H1 (cell line): ENCODE measurements at regions not wholly inside any gene's neighbourhood (a gene's known extent, or its start where the extent isn't known, plus 50 kb on each side); places are given as distances from the start of the nearest gene placed in this dataset.

Experiments used
- CTCF ChIA-PET: fragments of 300-600 bp; sonication (Branson Sonifier 250); formaldehyde crosslinking; loops from one replicate; lab custom pipeline; 2021; ENCODE audit not compliant: partially characterized antibody; lab: Charles Lee
- POLR2A ChIA-PET: fragments of 300-600 bp; sonication (Branson Sonifier 250); formaldehyde crosslinking; loops from one replicate; lab custom pipeline; 2021; ENCODE audit warnings: inconsistent platforms; ENCODE audit not compliant: partially characterized antibody; lab: Charles Lee
- DNase-seq, 2 experiments: peaks; one replicate each; pipeline versions ENCODE4 v3.0.0 to v3.0.0-alpha.2; 2010 to 2022; ENCODE audit warnings: low spot score in 2 of 2, low read depth in 1 of 2, mixed read lengths in 1 of 2
- FAIRE-seq: peaks from 2 replicates; lab custom pipeline; 2011; peaks lifted over from hg19 to GRCh38; lab: Jason Lieb, UNC
- H2AFZ ChIP-seq: 2 replicates; pipeline ENCODE4 v1.8.1; 2012; ENCODE audit warnings: low read length, inconsistent platforms
- H2AK5ac ChIP-seq: 2 replicates; pipeline ENCODE4 v1.6.1; 2013; ENCODE audit warnings: low read depth, low read length
- H2BK120ac ChIP-seq: replicated peaks from 2 replicates; pipeline ENCODE3; 2013; ENCODE audit warnings: low read depth, low read length, inconsistent platforms
- H2BK12ac ChIP-seq: 2 replicates; pipeline ENCODE4 v1.6.1; 2013; ENCODE audit warnings: low read depth, low read length
- H2BK15ac ChIP-seq: 2 replicates; pipeline ENCODE4 v1.6.1; 2013; ENCODE audit warnings: low read length
- H2BK20ac ChIP-seq: 2 replicates; pipeline ENCODE4 v1.6.1; 2013; ENCODE audit warnings: low read length
- H2BK5ac ChIP-seq: 2 replicates; pipeline ENCODE4 v1.6.1; 2013; ENCODE audit warnings: low read depth, low read length
- H3K14ac ChIP-seq: 2 replicates; pipeline ENCODE4 v1.6.1; 2013; ENCODE audit warnings: inconsistent platforms; ENCODE audit not compliant: insufficient read length
- H3K18ac ChIP-seq: 2 replicates; pipeline ENCODE4 v1.6.1; 2013; ENCODE audit warnings: low read length; ENCODE audit errors: extremely low read depth
- H3K23ac ChIP-seq: 2 replicates; pipeline ENCODE4 v1.6.1; 2013; ENCODE audit warnings: inconsistent platforms; ENCODE audit not compliant: insufficient read length
- H3K23me2 ChIP-seq: 2 replicates; pipeline ENCODE4 v1.6.1; 2013; ENCODE audit warnings: low read depth, low read length
- H3K27ac ChIP-seq: 2 replicates; pipeline ENCODE4 v1.6.1; 2011; ENCODE audit warnings: low read depth, low read length, inconsistent platforms
- H3K27me3 ChIP-seq, 4 experiments: replicated peaks in 1 of 4; 1 replicate in 1 of 4; 2 replicates in 3 of 4; pipeline versions ENCODE4 v1.6.1 to v1.8.1; 2011 to 2013; ENCODE audit warnings: low read length in 3 of 4, mild to moderate bottlenecking in 3 of 4, inconsistent platforms in 2 of 4, mixed read lengths in 2 of 4, moderate library complexity in 1 of 4; ENCODE audit not compliant: control insufficient read depth in 3 of 4, insufficient read depth in 3 of 4; ENCODE audit errors: extremely low read depth in 1 of 4
- H3K36me3 ChIP-seq, 4 experiments: 2 replicates each; pipeline versions ENCODE4 v1.6.1 to v1.8.1; 2011 to 2013; ENCODE audit warnings: mild to moderate bottlenecking in 4 of 4, low read length in 3 of 4, moderate library complexity in 2 of 4, control low read depth in 1 of 4, inconsistent platforms in 1 of 4; ENCODE audit not compliant: insufficient read depth in 4 of 4, control insufficient read depth in 2 of 4
- H3K4ac ChIP-seq: replicated peaks from 2 replicates; pipeline ENCODE3; 2013; ENCODE audit warnings: low read length, low read depth, mixed read lengths, inconsistent platforms; ENCODE audit not compliant: insufficient read length
- H3K4me1 ChIP-seq, 4 experiments: replicated peaks in 1 of 4; 1 replicate in 1 of 4; 2 replicates in 3 of 4; pipeline versions ENCODE4 v1.6.1 to v1.8.1; 2011 to 2013; ENCODE audit warnings: low read length in 3 of 4, inconsistent platforms in 2 of 4, mixed read lengths in 1 of 4; ENCODE audit not compliant: insufficient read depth in 4 of 4, control insufficient read depth in 3 of 4
- H3K4me2 ChIP-seq, 2 experiments: 2 replicates each; pipeline versions ENCODE4 v1.6.1 to v1.8.1; 2011 to 2013; ENCODE audit warnings: low read depth in 2 of 2, low read length in 2 of 2, control low read depth in 1 of 2, inconsistent platforms in 1 of 2, mild to moderate bottlenecking in 1 of 2; ENCODE audit not compliant: insufficient read depth in 1 of 2
- H3K4me3 ChIP-seq, 4 experiments: fragments of 200-600, 300-600 bp in 1 of 4; sonication (generic), shearing (Covaris generic), sonication (Bioruptor Twin) in 1 of 4; 2 replicates each; pipeline versions ENCODE4 v1.5.1 to v1.8.1; 2011 to 2016; ENCODE audit warnings: low read length in 4 of 4, low read depth in 3 of 4, control low read depth in 2 of 4, inconsistent platforms in 2 of 4, mild to moderate bottlenecking in 2 of 4, mixed read lengths in 1 of 4, moderate library complexity in 1 of 4; ENCODE audit not compliant: insufficient read depth in 2 of 4; ENCODE audit errors: extremely low read depth in 1 of 4
- H3K56ac ChIP-seq: replicated peaks from 2 replicates; pipeline ENCODE3; 2013; ENCODE audit warnings: low read depth, mild to moderate bottlenecking, mixed read lengths, low read length, inconsistent platforms; ENCODE audit not compliant: insufficient read length
- H3K79me1 ChIP-seq: 2 replicates; pipeline ENCODE4 v1.6.1; 2013; ENCODE audit warnings: low read depth, low read length, control low read depth
- H3K79me2 ChIP-seq, 2 experiments: 2 replicates each; pipeline versions ENCODE4 v1.6.1 to v1.8.1; 2012 to 2013; ENCODE audit warnings: low read length in 2 of 2, mild to moderate bottlenecking in 2 of 2, inconsistent platforms in 1 of 2; ENCODE audit not compliant: insufficient read depth in 2 of 2, control insufficient read depth in 1 of 2
- H3K9ac ChIP-seq, 4 experiments: replicated peaks in 1 of 4; 1 replicate in 1 of 4; 2 replicates in 3 of 4; pipeline versions ENCODE4 v1.6.1 to v1.8.1; 2011 to 2013; ENCODE audit warnings: low read depth in 3 of 4, low read length in 3 of 4, control low read depth in 2 of 4, mild to moderate bottlenecking in 2 of 4, moderate library complexity in 2 of 4, inconsistent platforms in 1 of 4; ENCODE audit errors: extremely low read depth in 1 of 4
- H3K9me3 ChIP-seq, 2 experiments: 2 replicates each; pipeline versions ENCODE4 v1.6.1 to v1.8.1; 2012 to 2013; ENCODE audit warnings: mild to moderate bottlenecking in 2 of 2, moderate library complexity in 2 of 2, control low read depth in 1 of 2, inconsistent platforms in 1 of 2, low read depth in 1 of 2, low read length in 1 of 2, mixed read lengths in 1 of 2; ENCODE audit not compliant: insufficient read depth in 2 of 2
- H4K20me1 ChIP-seq, 2 experiments: replicated peaks in 1 of 2; 2 replicates each; pipeline versions ENCODE3 to v1.8.1; 2011 to 2013; ENCODE audit warnings: inconsistent platforms in 2 of 2, low read length in 2 of 2, mild to moderate bottlenecking in 1 of 2; ENCODE audit not compliant: insufficient read depth in 2 of 2, control insufficient read depth in 1 of 2
- H4K5ac ChIP-seq: 2 replicates; pipeline ENCODE4 v1.6.1; 2013; ENCODE audit warnings: low read length, low read depth, mixed read lengths, inconsistent platforms; ENCODE audit not compliant: insufficient read length
- H4K8ac ChIP-seq: 2 replicates; pipeline ENCODE4 v1.8.0; 2013; ENCODE audit warnings: mild to moderate bottlenecking, moderate library complexity, low read length, inconsistent platforms; ENCODE audit not compliant: insufficient read depth; ENCODE audit errors: extremely low read depth
- H4K91ac ChIP-seq: replicated peaks from 2 replicates; pipeline ENCODE3; 2013; ENCODE audit warnings: low read length, mixed read lengths, inconsistent platforms; ENCODE audit not compliant: insufficient read length
- ATF3 ChIP-seq: IDR thresholded peaks from 2 replicates; pipeline ENCODE4 v1.6.1; 2011; ENCODE audit warnings: low read depth, mild to moderate bottlenecking, low read length; ENCODE audit not compliant: insufficient read depth
- CTBP2 ChIP-seq: IDR thresholded peaks from 2 replicates; pipeline ENCODE4 v1.7.0; 2011; ENCODE audit warnings: borderline replicate concordance, mild to moderate bottlenecking, moderate library complexity, mixed read lengths, low read length; ENCODE audit not compliant: insufficient read depth, insufficient read length
- CTCF ChIP-seq, 3 experiments: IDR thresholded peaks; 1 replicate in 2 of 3; 2 replicates in 1 of 3; pipeline versions ENCODE4 v1.5.1 to v1.6.1; 2011; ENCODE audit warnings: low read length in 3 of 3, mild to moderate bottlenecking in 3 of 3, inconsistent platforms in 2 of 3, low read depth in 1 of 3, moderate library complexity in 1 of 3; ENCODE audit not compliant: insufficient read depth in 1 of 3; ENCODE audit errors: control extremely low read depth in 1 of 3
- E2F6 ChIP-seq: IDR thresholded peaks from 2 replicates; pipeline ENCODE4 v1.6.1; 2012; ENCODE audit warnings: inconsistent platforms
- EP300 ChIP-seq, 2 experiments: IDR thresholded peaks; 1 replicate in 1 of 2; 2 replicates in 1 of 2; pipeline ENCODE4 v1.6.1; 2011 to 2012; ENCODE audit warnings: low read depth in 2 of 2, low read length in 2 of 2, mild to moderate bottlenecking in 2 of 2, borderline replicate concordance in 1 of 2, inconsistent platforms in 1 of 2, moderate library complexity in 1 of 2
- POLR2AphosphoS5 ChIP-seq: IDR thresholded peaks from 2 replicates; pipeline ENCODE4 v1.6.1; 2011; ENCODE audit warnings: low read depth, low read length
- SUZ12 ChIP-seq: fragments of 200-600 bp; sonication (generic); IDR thresholded peaks from 2 replicates; pipeline ENCODE4 v1.6.1; 2012; ENCODE audit warnings: mild to moderate bottlenecking, inconsistent platforms, low read length, moderate library complexity, mixed read lengths
- WGBS, 2 experiments: shearing (Covaris generic) in 1 of 2; methylation state at CpG; one replicate each; pipeline versions ENCODE4 v1.1.6 to v1.1.7; 2013 to 2015; ENCODE audit warnings: low lambda C conversion rate in 2 of 2, mixed read lengths in 2 of 2, inconsistent platforms in 1 of 2, low coverage in 1 of 2, missing lambda C conversion rate in 1 of 2; ENCODE audit not compliant: insufficient replicate concordance in 2 of 2, insufficient coverage in 1 of 2, insufficient read length in 1 of 2; ENCODE audit errors: extremely low coverage in 1 of 2, missing lambda C conversion rate in 1 of 2; 5-methylcytosine and 5-hydroxymethylcytosine counted together

- H2BK20ac ChIP-seq: no peak overlapping the region
- no peak overlapping the region for H2BK12ac ChIP-seq
- WGBS, 2 experiments: 98% methylated on average over 2 of the region's 2 CpGs; no CpG with 5 or more reads in 1 of the 2 experiments
- no peak overlapping the region for H3K27ac ChIP-seq
- no peak overlapping the region for H2AFZ ChIP-seq
- H3K79me1 ChIP-seq: no peaks in the 10 kb centered on the region
- FAIRE-seq: no peak
- no peak overlapping the region for H2BK120ac ChIP-seq
- H3K23ac ChIP-seq: no peak overlapping the region
- no peaks in the 10 kb centered on the region for H4K20me1 ChIP-seq
- no peak overlapping the region for H3K4me3 ChIP-seq
- H4K91ac ChIP-seq: no peak overlapping the region
- no peaks in the 10 kb centered on the region for H3K9me3 ChIP-seq
- no peak overlapping the region for H4K5ac ChIP-seq
- no peaks in the 10 kb centered on the region for H3K27me3 ChIP-seq
- no peak for DNase-seq
- H3K79me2 ChIP-seq: no peaks in the 10 kb centered on the region
- H3K14ac ChIP-seq: no peak overlapping the region
- no peaks in the 10 kb centered on the region for H3K4me1 ChIP-seq
- H3K36me3 ChIP-seq: no peaks in the 10 kb centered on the region
- no peak overlapping the region for H3K18ac ChIP-seq
- no peak overlapping the region for H3K4ac ChIP-seq
- H3K9ac ChIP-seq: no peak overlapping the region
- H3K56ac ChIP-seq: no peak overlapping the region
- CTCF ChIA-PET: interaction anchor here (0.7 to 2.7 kb wide), 3 partner anchors 8 to 261 kb away, joined by 3 to 8 read pairs (median 3); no protein-coding TSS in a partner anchor
- no peak overlapping the region for H2BK15ac ChIP-seq
- no peak overlapping the region for H4K8ac ChIP-seq
- H3K4me2 ChIP-seq: no peak overlapping the region
- H2AK5ac ChIP-seq: no peak overlapping the region
- H2BK5ac ChIP-seq: no peak overlapping the region
- POLR2A ChIA-PET: interaction anchor here (0.6 kb wide), 1 partner anchor 582 kb away, joined by 3 read pairs; no protein-coding TSS in a partner anchor
- no peaks in the 10 kb centered on the region for H3K23me2 ChIP-seq
- no peak for TF ChIP-seq CTBP2
- no peak for TF ChIP-seq ATF3
- no peak for TF ChIP-seq SUZ12
- no peak for TF ChIP-seq POLR2AphosphoS5
- TF ChIP-seq EP300 (IDR thresholded peaks at IDR 0.05; ENCODE audit: borderline replicate concordance in 1 of 2, low read depth in 2 of 2, low read length in 2 of 2): no peak
- TF ChIP-seq CTCF (IDR thresholded peaks at IDR 0.05; ENCODE audit: control extremely low read depth in 1 of 3, insufficient read depth in 1 of 3, low read depth in 1 of 3, low read length in 3 of 3): no peak
- TF ChIP-seq E2F6: no peak
Observed at GRCh38 chr12:23041774-23042173, 416.8 kb downstream of the ETNK1 start.
